ENCODE measurements at regions not wholly inside any gene's neighbourhood (a gene's known extent, or its start where the extent isn't known, plus 50 kb on each side); places are given as distances from the start of the nearest gene placed in this dataset.
"Not testable (repeated sequence)": the region's sequence is repeated elsewhere in the genome, so short reads cannot be mapped to it uniquely, and the experiment has no call there.

- not testable (repeated sequence) for TF ChIP-seq CTCF (IDR thresholded peaks at IDR 0.05; ENCODE audit: borderline replicate concordance, extremely low read depth, low read length, poor library complexity, severe bottlenecking); EZH2 (IDR thresholded peaks at IDR 0.05; ENCODE audit: borderline replicate concordance, low read depth, low read length, severe bottlenecking)
Observed at GRCh38 chr12:67049199-67049598, 220.0 kb upstream of the CAND1 start.
